OCI-LY7 (cell line): ENCODE measurements at regions not wholly inside any gene's neighbourhood (a gene's known extent, or its start where the extent isn't known, plus 50 kb on each side); places are given as distances from the start of the nearest gene placed in this dataset.

Experiments used
- CTCF ChIP-seq: fragments of 200-600 bp; sonication (generic); conservative IDR thresholded peaks from 2 replicates; pipeline ENCODE4 v1.5.1; 2014; ENCODE audit warnings: mild to moderate bottlenecking, antibody characterized with exemption, low read length, moderate library complexity, mixed read lengths
- EZH2phosphoT487 ChIP-seq: fragments of 200-600 bp; sonication (generic); IDR thresholded peaks from 2 replicates; pipeline ENCODE4 v1.6.1; 2018; ENCODE audit warnings: low read depth, borderline replicate concordance, mild to moderate bottlenecking, mixed run types, antibody characterized with exemption, low read length, moderate library complexity, mixed read lengths

- TF ChIP-seq CTCF (no peak), EZH2phosphoT487 (no peak)
Observed at GRCh38 chr6:96468281-96468680, 53.3 kb upstream of the UFL1 start.
